ENCODE measurements at regions not wholly inside any gene's neighbourhood (a gene's known extent, or its start where the extent isn't known, plus 50 kb on each side); places are given as distances from the start of the nearest gene placed in this dataset.

DNA sequence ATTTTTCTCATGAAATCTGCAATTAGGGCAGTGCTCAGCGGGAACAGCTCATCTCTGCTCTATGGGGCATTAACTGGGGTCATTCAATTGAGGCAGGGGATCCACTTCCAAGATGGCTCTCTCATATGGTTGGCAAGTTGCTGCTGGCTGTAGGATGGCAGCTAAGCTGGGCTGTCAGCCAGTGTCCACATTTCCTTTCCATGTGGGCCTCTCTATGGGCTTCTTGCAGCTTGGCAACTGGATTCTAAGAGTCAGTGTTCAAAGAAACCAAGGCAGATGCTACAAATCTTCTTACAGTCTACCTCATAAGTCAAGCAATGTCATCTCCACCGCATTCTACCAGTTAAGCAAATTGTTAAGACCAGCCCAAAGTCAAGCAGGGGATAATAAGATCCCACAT lies 50.3 kb upstream of the TMCC3 start:
- TF ChIP-seq SIN3A (IDR thresholded peaks at IDR 0.05; ENCODE audit: borderline replicate concordance, insufficient read depth, low read length): no peak
- TF ChIP-seq, protein P1, sequence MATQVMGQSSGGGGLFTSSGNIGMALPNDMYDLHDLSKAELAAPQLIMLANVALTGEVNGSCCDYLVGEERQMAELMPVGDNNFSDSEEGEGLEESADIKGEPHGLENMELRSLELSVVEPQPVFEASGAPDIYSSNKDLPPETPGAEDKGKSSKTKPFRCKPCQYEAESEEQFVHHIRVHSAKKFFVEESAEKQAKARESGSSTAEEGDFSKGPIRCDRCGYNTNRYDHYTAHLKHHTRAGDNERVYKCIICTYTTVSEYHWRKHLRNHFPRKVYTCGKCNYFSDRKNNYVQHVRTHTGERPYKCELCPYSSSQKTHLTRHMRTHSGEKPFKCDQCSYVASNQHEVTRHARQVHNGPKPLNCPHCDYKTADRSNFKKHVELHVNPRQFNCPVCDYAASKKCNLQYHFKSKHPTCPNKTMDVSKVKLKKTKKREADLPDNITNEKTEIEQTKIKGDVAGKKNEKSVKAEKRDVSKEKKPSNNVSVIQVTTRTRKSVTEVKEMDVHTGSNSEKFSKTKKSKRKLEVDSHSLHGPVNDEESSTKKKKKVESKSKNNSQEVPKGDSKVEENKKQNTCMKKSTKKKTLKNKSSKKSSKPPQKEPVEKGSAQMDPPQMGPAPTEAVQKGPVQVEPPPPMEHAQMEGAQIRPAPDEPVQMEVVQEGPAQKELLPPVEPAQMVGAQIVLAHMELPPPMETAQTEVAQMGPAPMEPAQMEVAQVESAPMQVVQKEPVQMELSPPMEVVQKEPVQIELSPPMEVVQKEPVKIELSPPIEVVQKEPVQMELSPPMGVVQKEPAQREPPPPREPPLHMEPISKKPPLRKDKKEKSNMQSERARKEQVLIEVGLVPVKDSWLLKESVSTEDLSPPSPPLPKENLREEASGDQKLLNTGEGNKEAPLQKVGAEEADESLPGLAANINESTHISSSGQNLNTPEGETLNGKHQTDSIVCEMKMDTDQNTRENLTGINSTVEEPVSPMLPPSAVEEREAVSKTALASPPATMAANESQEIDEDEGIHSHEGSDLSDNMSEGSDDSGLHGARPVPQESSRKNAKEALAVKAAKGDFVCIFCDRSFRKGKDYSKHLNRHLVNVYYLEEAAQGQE (IDR thresholded peaks at IDR 0.05; ENCODE audit: insufficient read depth in 1 of 2, low read depth in 2 of 2, low read length in 2 of 2): no peak
- no peak for TF ChIP-seq POLR2AphosphoS5 (IDR thresholded peaks at IDR 0.05; ENCODE audit: low read depth, low read length)
- TF ChIP-seq TAF1 (IDR thresholded peaks at IDR 0.05; ENCODE audit: borderline replicate concordance, insufficient read depth, low read length): no peak
- no peak for TF ChIP-seq FOXP2 (optimal IDR thresholded peaks at IDR 0.05; ENCODE audit: borderline replicate concordance, extremely low read depth, extremely low read length, insufficient read depth)

Data from PFSK-1 (cell line).